GM23248 (cell line): ENCODE measurements at regions not wholly inside any gene's neighbourhood (a gene's known extent, or its start where the extent isn't known, plus 50 kb on each side); places are given as distances from the start of the nearest gene placed in this dataset.
A peak's percentile ranks its signal among the peaks of the same experiment; 100 is the strongest.

ENCODE experiments used
- EZH2 ChIP-seq: fragments of 200-600 bp; sonication (generic); IDR thresholded peaks from 2 replicates; pipeline ENCODE4 v1.6.1; 2018; ENCODE audit warnings: antibody characterized with exemption, mild to moderate bottlenecking; ENCODE audit not compliant: insufficient read depth, poor library complexity, severe bottlenecking
- EZH2phosphoT487 ChIP-seq: fragments of 200-600 bp; sonication (generic); IDR thresholded peaks from 2 replicates; pipeline ENCODE4 v1.6.1; 2018; ENCODE audit warnings: antibody characterized with exemption, moderate library complexity, mild to moderate bottlenecking, low read depth; ENCODE audit not compliant: insufficient read depth

DNA sequence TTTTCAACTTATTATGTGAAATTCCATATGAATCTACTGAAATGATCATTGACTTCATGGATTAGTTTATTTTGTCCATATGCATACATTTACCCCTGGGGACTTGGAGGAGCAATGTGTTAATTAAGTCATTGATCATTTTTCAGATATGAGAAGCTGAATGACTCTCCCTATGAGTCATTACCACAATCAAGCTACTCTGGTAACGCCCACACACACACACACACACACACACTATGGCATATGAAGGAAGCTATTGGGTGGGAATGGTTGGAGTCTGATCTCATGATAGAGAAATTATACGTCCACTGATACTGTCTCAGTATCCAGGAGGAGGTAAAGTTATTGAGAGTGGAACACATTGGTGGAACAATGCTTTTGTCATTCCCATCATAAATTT lies 528.9 kb downstream of the AGTPBP1 start:
- TF ChIP-seq EZH2 (no peak), EZH2phosphoT487 (peak; percentile 76; the same call in 1 of the 2 replicates)
